HG02642 (cell line): ENCODE measurements at regions not wholly inside any gene's neighbourhood (a gene's known extent, or its start where the extent isn't known, plus 50 kb on each side); places are given as distances from the start of the nearest gene placed in this dataset.

ENCODE experiments used
- ATAC-seq: cut with Tn5 transposase; IDR thresholded peaks from one replicate; pipeline ENCODE4 v1.9.1; 2021; ENCODE audit warnings: mild to moderate bottlenecking; ENCODE audit not compliant: unreplicated experiment, poor library complexity

DNA sequence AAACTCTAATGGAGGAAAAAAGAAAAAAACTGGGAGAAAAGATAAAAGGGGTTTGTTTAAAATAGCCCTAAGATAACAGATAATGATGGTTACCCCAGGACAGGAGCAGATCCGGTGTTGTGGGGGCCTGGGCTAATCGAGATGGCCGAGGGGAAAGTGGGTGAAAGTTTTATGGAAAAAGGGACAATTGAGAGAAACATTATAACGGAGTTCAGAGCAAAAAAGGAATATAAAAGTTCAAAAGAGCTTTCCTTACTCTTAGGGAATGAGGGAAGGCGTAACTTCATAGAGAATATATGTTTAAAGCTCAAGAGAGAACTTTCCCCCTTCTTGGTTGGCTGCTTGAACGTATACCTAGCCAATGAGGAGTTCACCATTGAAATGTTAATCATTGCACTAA lies 131.4 kb downstream of the BAMBI start:
- ATAC-seq: no peak

DNA sequence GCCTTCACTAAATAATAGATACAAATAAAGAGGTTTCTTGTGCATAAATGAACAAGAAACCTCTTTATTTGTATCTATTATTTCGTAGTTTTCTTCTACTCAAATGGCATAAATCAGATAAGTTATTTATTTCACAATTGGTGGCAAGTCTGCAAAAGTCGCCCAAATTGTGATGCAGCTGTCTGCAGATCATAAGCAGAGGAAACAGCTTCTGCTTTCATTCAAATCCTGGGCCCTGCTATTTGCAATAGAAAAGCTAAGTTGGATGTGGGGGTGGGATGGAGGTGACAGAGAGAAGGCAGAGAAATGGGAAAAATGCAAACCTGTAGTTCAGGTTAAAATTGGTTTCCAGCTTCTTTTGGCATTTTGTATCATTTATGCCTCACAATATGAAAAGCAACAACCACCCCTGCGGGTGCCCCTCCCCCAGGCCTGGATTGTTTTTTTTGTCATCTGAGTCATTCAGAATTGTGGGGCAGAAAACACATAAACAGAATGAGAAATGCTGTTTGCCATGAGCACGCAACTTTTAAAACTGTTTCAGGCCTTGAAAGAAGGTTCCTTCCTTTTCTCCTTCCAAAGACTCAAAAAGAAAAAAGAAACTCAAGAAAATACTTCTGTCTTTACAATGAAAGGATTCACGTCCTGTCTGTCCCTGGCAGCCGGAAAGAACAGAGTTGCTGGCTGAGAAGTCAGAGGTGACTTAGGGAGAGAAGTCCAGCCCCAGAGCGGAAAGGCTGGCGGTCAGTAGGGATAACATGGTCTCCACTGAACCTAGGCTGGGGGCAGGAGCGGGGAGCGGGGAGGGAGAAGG lies 132.9 kb downstream of the BAMBI start:
- no peak for ATAC-seq

DNA sequence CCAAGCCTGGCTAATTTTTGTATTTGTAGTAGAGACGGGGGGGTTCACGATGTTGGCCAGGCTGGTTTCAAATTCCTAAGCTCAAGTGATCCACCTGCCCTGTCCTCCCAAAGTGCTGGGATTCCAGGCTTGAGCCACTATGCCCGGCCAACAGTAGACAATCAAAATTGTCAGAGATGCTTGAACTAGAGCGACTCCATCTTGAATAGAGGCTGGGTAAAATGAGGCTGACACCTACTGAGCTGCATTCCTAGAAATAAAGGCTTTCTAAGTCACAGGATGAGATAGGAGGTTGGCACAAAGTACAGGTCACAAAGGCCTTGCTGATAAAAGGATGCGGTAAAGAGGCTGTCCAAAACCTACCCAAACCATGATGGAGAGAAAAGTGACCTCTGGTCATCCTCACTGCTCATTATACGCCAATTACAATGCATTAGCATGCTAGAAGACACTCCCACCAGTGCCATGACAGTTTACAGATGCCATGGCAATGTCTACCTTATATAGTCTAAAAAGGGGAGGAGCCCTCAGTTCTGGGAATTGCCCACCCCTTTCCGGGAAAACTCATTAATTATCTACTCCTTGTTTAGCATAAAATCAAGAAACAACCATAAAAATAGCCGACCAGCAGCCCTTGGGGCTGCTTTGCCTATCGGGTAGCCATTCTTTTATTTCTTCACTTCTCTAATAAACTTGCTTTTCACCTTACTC lies 134.5 kb downstream of the BAMBI start:
- ATAC-seq: no peak

DNA sequence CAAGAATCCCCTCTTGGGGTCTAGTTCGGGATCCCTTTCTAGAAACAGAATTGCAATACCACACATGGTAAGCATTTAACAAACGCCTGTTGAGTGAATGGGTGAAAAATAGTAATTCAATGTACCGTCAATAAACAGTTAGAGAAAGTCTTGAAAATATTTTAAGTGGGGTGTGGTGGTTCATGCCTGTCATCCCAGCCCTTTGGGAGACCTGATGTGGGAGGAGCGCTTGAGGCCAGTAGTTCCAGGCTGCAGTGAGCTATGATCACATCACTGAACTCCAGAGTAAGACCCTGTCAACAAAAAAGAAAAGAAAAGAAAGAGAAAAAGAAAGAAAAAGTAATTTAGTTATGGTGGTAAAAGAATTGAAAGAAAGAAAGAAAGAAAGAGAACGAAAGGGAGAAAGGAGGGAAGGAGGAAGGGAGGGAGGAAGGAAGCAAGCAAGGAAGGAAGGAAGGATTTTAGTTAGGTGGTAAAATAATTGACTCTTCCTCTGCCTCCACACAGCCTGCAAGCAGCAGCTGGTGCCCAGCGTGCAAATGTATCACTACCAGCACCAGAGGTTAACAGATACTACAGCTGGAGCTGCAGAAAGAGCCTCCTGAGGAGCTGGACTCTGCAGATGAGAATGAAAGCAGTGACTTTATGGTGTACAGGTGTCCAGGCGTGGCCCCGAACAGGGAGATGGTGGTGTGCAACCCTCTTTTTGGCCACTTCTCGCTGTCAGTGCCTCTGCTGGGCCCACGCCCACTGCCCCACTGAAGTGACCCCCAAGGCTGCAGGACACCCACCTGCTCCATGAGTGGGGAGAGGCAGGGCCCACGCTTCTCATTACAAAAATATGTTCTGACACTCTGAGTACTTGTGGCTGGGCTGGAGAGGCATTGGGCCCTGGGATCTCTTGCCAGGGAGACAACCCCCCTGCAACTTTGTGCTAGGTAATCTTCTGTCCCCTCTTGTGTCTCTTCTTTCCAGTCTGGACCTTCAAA lies 135.4 kb downstream of the BAMBI start:
- no peak for ATAC-seq

DNA sequence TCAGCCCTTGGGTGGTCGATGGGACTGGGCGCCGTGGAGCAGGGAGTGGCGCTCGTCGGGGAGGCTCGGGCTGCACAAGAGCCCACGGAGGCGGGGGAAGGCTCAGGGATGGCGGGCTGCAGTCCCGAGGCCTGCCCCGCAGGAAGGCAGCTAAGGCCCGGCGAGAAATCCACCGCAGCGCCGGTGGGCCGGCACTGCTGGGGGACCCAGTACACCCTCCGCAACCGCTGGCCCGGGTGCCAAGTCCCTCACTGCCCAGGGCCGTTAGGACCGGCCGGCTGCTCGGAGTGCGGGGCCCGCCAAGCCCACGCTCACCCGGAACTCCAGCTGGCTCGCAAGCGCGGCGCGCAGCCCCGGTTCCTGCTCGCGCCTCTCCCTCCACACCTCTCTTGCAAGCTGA lies 138.4 kb downstream of the BAMBI start:
- no peak for ATAC-seq

DNA sequence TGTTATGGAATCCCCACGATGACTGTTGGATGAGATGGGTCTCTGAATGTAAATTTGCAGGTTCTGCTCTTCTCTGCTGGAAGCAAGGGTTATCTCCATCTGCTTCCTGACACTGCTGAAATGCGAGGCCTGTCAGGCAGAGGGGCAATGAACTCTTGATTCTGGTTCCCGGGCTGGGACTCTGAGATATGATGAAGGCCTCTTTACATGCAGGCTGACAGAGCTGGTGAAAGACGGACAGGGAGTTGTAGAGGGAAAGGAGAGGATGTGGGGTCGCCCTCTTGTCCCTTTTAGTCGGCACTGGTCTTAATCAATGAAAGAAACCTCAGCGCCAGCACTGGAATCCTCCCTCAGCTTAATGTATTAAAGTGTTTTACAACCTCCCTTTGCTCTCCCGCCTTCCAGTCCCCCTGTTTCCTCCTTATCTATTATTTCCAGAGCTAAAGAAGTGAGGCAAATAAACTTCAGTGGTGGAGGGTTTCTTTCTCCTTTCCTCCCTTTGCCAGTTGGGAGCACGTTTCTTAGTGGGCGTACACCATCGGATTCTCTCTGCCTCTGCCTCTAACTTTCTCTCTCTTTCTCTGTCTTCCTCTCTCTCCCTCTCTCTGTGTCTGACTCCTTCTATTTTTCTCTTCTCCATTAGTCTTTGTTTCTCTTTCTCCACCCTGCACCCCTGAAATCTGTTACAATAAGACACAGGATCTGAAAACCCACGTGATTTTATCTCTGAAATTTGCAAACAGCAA lies 145.6 kb downstream of the BAMBI start:
- no peak for ATAC-seq

DNA sequence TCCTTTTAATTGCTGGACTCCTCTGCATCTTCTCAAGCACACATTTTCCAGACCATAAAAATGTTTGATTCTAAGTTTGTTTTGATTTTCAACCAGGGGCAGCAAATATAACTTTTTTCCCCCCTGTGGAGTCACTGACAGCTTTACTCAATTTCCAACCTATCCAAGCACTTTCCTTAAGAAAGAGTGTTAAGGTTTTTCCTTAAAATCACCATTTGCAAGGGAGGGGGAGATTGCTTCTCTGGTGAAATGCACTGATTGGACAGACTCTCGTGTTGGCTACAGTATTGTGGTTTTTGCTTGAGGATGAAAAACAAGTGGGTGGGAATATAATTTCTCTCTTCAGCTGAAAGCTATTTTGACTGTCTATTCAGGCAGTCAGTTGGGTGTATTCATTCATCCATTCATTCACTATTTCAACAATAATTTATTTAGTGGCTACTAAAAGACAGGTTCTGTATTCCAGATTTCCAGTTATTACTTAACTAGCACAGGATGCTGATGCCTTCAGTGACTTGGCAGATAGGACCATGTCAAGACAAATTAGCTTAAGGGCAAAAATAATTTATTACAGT lies 146.3 kb downstream of the BAMBI start:
- no peak for ATAC-seq

DNA sequence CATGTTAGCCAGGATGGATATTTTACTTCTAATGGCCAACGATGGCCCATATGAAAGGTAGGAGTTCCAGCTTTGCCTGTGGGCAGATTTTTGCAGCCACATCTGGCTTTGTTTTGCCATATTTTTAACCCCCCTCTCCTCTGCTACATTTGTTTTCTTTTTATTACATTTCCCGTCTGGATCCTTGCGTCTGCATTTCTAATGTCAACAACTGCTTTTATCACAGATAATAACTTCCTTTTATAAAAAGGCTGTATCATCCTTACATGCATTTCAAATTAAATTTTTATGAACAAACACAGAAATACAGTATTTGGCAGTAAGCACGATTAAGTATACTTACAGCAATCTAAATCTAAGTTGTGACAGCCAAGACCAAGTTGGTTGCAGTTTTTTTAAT lies 156.0 kb downstream of the BAMBI start:
- ATAC-seq: no peak

DNA sequence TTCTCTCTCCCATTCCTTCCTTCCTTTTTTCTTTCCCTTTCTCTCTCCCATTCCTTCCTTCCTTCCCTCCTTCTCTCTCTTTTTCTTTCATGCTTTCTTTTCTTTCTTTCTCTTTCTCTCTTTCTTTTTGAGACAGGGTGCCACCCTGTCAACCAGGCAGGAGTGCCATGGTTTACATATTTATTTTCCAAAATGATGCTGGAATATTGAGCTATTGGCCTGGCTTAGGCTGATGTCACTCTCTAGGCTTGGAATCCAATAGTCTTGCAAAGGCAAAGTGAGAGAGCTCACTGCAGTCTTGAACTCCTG lies 159.1 kb downstream of the BAMBI start:
- no peak for ATAC-seq

DNA sequence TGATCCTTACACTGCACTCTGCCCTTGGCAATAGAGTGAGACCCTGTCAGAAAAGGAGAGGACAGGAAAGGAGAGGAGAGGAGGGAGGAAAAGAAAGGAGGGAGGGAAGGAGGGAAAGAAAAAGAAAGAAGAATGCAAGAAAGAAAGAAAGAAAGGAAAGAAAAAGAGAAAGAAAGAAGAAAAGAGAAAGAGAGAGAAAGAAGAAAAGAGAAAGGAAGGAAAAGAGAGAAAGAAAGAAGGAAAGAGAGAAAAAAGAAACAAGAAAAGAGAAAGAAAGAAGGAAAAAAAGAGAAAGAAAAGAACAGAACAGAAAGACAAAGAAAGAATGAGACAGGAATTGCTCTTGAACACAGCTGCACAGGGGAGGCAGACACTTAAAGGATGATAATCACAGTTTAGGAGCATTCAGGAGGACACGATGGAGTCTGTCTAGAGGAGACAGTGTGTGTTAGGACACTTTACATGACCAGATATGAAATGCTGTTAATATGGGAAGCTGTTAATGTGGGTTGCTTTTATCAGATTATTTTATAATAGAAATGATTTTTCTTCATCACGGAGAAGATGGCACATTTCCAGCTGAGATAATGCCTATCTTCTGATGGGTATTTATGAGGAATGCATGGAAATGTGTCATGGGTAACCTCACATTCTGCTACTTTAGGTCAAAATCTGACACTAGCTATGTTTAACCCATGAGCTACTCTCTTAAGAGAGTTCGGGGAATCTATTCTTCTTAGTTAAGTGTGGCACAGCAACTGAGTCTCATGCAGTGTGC lies 160.5 kb downstream of the BAMBI start:
- ATAC-seq: no peak

DNA sequence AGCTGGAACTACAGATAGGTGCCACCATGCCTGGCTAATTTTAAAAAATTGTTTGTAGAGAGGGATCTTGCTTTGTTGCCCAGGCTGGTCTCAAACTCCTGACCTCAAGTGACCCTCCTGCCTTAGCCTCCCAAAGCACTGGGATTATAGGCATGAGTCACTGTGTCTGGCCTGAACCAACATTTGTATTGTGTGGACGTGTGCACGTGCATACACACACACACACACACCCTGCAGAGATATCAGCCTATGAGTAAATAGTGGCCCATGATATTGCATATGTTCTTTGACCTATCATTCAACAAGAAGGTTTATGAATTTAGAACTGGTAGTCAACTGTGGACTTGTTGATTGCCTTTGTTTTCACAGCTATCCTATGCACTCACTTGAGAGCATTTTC lies 161.6 kb downstream of the BAMBI start:
- no peak for ATAC-seq

DNA sequence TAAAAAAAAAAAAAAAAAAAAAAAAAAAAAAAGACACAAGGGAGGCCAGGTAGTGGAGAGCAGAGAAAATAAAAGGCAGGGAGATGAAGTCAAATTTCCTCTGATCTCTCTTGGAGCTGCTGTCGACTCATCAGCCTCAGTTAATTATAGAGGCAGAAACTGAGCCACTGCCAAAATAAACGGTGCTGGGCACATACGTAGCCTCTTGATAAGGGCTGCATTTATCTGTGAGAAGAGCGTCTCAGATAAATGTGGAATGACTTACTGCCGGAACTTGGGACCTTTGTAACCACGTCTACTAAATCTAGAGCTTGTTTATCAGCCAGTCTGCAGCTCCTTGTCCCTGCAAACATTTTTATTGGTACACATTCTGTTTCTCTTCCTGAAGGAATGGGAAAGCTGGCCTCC lies 162.3 kb downstream of the BAMBI start:
- ATAC-seq: no peak

DNA sequence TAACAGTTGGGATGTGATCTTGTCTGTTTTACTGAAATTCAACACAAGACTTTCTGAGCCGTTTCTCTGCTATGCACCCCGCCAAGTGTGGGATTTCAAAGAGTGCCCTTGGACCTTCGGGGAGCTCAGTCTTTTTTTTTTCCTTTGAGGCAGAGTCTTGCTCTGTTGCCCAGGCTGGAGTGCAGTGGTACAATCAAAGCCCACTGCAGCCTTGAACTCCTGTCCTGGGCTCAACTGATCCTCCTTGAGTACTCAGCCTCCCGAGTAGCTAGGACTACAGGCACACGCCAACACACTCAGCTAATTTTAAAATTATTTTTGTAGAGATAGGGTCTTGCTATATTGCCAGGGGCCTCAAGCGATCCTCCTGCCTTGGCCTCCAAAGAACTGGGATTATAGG lies 162.9 kb downstream of the BAMBI start:
- no peak for ATAC-seq

DNA sequence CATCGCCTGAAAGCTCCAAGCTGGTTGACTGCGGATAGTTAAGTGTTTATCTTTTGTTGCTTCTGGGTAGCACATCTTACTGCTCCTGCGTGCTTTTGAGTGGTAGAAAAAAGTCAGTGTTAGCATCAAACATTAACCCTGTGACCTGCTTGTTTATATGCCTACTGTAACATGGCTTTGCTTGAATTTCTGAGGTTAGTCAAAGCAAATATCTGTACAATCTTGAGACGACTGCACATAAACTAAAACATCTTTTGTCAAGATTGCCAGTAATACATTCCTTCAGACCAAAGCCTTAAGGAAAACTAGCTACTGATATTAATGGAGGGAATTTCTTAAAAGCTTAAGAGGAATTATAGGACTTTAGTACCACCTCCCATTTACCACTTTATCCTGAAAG lies 163.7 kb downstream of the BAMBI start:
- no peak for ATAC-seq

DNA sequence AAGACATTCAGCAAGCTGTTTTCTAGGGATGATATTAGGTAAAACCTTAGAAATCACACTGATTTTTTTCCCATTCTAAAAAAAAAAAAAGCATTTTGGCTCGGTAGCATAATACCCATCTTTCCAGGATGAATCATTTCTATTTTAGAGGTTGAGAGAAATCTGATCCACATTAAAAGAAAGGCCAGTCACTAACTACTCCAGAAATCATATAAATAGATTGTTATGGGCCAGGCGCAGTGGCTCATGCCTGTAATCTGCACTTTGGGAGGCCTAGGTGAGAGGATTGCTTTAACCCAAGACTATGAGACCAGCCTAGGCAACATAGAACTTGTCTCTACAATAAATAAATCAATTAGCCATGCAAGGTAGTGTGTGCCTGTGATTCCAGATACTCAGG lies 164.3 kb downstream of the BAMBI start:
- no peak for ATAC-seq

DNA sequence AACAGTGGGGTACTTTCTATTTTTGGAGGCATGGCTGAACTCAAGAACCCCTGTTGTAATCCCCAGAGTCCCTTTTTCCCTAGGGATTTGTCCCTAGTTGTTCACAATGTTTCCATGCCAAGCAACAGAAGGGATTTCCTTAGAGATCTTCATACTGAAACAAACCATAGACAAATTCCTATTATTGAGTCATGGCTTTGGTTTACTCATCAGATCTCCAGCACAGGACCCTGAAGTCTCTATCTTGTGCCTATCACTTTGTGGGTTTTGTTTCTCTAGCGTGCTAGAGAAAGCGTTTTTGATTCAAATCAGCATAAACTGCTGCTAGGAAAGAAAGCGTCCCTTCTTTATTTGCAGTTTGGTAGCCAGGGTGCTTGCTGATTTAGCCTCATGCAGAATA lies 165.0 kb downstream of the BAMBI start:
- ATAC-seq: no peak

DNA sequence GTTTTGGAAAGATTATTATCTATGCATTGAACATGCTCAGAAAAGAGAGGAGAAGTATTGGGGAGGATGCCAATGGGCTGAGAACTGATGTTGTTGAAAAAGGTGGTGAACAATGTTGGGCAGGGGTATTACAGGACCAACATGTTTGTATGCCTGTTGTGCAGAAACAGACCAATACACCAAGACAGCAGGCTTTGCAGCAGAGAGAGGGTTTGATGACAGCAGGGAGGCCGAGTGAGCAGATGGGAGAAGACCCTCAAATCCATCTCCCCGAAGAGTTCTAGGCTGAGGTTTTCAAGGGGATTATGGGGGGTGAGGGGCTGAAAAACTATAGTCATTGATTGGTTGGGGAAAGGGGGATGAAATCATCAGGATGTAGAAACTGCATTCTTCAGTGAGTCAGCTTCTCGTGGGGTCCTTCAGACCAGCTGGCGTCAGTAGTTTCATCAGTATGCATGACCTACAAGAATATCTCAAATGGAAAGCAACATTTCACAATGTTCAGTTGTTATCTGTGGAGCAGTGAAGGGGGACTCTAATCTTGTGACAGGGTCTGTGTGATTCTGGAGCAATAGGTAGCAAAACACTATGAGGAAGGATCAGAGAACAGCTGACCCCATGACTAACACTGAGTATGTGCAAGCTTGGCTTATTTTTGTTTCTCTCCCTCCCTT lies 167.8 kb downstream of the BAMBI start:
- ATAC-seq: no peak

DNA sequence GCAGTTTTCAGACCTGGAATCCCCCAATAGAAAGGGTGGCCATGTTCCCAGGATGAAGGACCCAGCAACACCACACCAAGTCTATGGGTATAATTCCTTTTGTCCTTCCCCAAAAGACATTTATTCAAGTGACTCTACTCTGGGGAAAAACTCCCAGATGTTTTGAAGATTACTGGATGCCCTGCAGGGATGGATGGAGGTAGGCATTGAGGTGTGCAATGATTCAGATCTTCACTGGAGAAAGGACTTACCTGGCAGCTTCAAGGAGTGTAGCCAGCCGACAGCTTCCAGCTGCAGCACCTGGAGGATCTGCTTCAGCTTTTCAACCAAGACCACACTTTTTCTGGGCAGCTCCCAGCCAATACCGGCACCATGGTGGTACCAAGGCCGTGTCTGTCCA lies 172.0 kb downstream of the BAMBI start:
- ATAC-seq: no peak

DNA sequence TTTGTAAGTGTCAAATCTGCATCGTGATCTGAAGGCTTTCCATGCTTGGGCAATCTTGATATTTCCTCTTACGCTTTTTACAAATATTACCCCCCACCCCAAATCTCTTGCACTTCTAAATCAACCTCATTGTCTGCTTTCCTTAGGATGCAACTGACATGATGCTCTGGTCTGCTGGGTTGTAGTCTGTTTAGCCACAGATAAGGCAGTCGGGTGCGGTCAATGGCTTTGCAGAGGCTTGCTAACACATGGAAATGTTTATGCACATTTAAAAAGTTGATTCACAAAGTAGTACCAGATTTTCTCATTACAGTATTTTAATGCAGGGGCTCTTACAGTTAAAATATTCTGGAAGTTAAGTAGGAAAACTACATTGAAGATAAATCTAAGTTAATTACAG lies 172.5 kb downstream of the BAMBI start:
- ATAC-seq: no peak
